Transverse colon (tissue), 4 donors: ENCODE measurements at regions not wholly inside any gene's neighbourhood (a gene's known extent, or its start where the extent isn't known, plus 50 kb on each side); places are given as distances from the start of the nearest gene placed in this dataset.

ENCODE experiments used
- DNase-seq: peaks from one replicate; pipeline ENCODE4 v3.0.0-alpha.2; 2019
- H3K27ac ChIP-seq, 4 donors: fragments of 200-600 bp; sonication (generic); 2 replicates each; pipeline ENCODE4 v1.5.1; 2016 to 2018; ENCODE audit warnings: inconsistent platforms in 4 of 4
- H3K27me3 ChIP-seq: fragments of 200-600 bp; sonication (generic); 2 replicates; pipeline ENCODE4 v1.5.1; 2017; ENCODE audit warnings: inconsistent platforms
- H3K36me3 ChIP-seq, 4 donors: fragments of 200-600 bp; sonication (generic); 2 replicates each; pipeline ENCODE4 v1.5.1; 2017 to 2019; ENCODE audit warnings: inconsistent platforms in 4 of 4
- H3K4me1 ChIP-seq, 4 donors: fragments of 200-600 bp; sonication (generic); 2 replicates each; pipeline ENCODE4 v1.5.1; 2017 to 2020; ENCODE audit warnings: inconsistent platforms in 4 of 4
- H3K4me3 ChIP-seq, 4 donors: fragments of 200-600 bp; sonication (generic); 1 replicate in 1 of 4; 2 replicates in 3 of 4; pipeline versions ENCODE4 v1.5.1 to v1.6.1; 2017 to 2019; ENCODE audit warnings: inconsistent platforms in 4 of 4
- H3K9me3 ChIP-seq, 2 donors: fragments of 200-600 bp; sonication (generic); 2 replicates each; pipeline ENCODE4 v1.5.1; 2017 to 2019; ENCODE audit warnings: inconsistent platforms in 2 of 2
- CTCF ChIP-seq, 5 experiments: fragments of 200-600 bp in 3 of 5; fragments of 450-650 bp in 2 of 5; sonication (generic) in 3 of 5; IDR thresholded peaks; 1 replicate in 2 of 5; 2 replicates in 3 of 5; pipeline ENCODE4 v1.5.1; 2016 to 2017; ENCODE audit warnings: antibody characterized with exemption in 5 of 5, inconsistent platforms in 3 of 5, mild to moderate bottlenecking in 2 of 5, moderate library complexity in 1 of 5
- EP300 ChIP-seq: sonication (generic); formaldehyde crosslinking; IDR thresholded peaks from one replicate; pipeline ENCODE4 v1.6.1; 2017; ENCODE audit warnings: antibody characterized with exemption, low read depth
- POLR2A ChIP-seq: fragments of 450-650 bp; IDR thresholded peaks from one replicate; pipeline ENCODE4 v1.6.1; 2016; ENCODE audit warnings: antibody characterized with exemption, mild to moderate bottlenecking, moderate library complexity
- POLR2AphosphoS5 ChIP-seq, 3 donors: sonication (generic); formaldehyde crosslinking; IDR thresholded peaks; one replicate each; pipeline ENCODE4 v1.6.1; 2016; ENCODE audit warnings: antibody characterized with exemption in 3 of 3
- WGBS, 2 donors: methylation state at CpG; one replicate each; pipeline ENCODE4 v1.1.5; 2018; ENCODE audit warnings: low coverage in 1 of 2; 5-methylcytosine and 5-hydroxymethylcytosine counted together
- in situ Hi-C, 4 donors: fragments of 200-750 bp; cut with MboI; loops; one replicate each; pipeline versions ENCODE4 v1.15.0 to v1.15.1; 2017; ENCODE audit warnings: low sequenced_read_pairs in 3 of 4, low pct_ligation_motif_present in 1 of 4, low pct_unique_long_range_greater_than_20kb in 1 of 4
- intact Hi-C: fragments of 100-400 bp; cut with DNase I; formaldehyde crosslinking; loops from one replicate; pipeline ENCODE4 v1.15.1; 2023; ENCODE audit warnings: low total_unique reads

DNA sequence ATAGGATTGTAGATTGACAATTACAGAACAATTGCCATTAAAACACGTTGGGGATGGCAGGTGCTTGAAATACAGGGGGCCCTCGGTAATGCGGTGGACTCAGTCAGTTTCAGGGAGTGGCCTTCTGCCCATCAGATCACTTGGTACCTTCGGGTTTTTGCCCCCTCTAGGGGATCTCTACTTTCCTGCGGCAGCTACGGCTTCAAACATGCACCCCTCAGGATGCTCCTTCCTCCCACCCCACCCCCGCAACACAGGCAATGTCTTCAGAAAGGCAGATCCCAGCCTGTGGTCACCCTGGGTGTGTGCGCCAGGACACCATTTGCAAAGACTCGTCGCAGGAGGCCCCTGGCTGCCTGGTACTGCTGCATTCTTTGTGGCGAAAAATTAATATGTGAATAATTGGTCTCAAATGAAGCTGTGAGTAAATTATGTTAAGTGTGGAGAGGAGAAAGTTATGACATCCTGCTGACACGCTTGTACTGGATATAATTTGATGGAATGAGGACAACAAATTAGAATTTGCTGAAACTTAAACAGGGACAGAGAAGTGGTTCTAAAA, 431.0 kb upstream of the MKI67 start:
- intact Hi-C loops (no loop called here), in situ Hi-C loops (no loop called here)
- H3K27me3 ChIP-seq = no peaks in the 10 kb centered on the region
- TF ChIP-seq CTCF (IDR thresholded peaks at IDR 0.05) = no peak
- DNase-seq = no peak
- 79 to 89% methylated on average over 2 to 12 of the region's 12 CpGs for WGBS, 2 donors
- H3K4me1 ChIP-seq = peaks cover 0 to 4% (median 0%) of the 10 kb centered on the region in 4 donors
- H3K4me3 ChIP-seq = no peak overlapping the region
- no peaks in the 10 kb centered on the region for H3K36me3 ChIP-seq
- no peaks in the 10 kb centered on the region for H3K9me3 ChIP-seq
- H3K27ac ChIP-seq = no peak overlapping the region

DNA sequence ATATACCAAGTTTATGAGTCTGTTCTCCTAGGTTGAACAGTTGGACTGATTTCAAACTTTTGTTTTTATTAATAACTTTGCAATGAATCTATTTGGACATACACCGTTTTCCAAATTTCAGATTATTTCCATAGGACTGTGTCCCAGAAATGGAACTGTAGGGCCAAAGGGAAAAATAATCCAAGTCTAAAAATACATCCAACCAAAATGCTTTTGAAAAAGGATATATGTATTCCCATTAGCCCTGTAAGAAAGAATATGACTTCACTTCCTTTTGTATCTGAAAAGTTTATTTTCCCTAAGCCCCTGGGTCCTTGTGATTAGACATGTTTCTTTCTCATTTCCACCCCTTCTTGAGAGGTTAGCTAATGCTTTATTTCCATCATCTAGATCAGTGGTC, 434.2 kb upstream of the MKI67 start:
- intact Hi-C loops (no loop called here), in situ Hi-C loops (no loop called here)
- no peak for TF ChIP-seq POLR2AphosphoS5 (IDR thresholded peaks at IDR 0.05)
- no peaks in the 10 kb centered on the region for H3K27me3 ChIP-seq
- H3K27ac ChIP-seq = no peak overlapping the region
- no peaks in the 10 kb centered on the region for H3K36me3 ChIP-seq
- H3K4me1 ChIP-seq = no peaks in the 10 kb centered on the region
- no peak overlapping the region for H3K4me3 ChIP-seq
- DNase-seq = no peak
- no peaks in the 10 kb centered on the region for H3K9me3 ChIP-seq
- WGBS, 2 donors = 53 to 68% methylated on average over 1 of the region's 1 CpG

- DNase-seq = no peak
These were observed 434.8 kb upstream of the MKI67 start for GRCh38 chr10:128560993-128561392.

DNA sequence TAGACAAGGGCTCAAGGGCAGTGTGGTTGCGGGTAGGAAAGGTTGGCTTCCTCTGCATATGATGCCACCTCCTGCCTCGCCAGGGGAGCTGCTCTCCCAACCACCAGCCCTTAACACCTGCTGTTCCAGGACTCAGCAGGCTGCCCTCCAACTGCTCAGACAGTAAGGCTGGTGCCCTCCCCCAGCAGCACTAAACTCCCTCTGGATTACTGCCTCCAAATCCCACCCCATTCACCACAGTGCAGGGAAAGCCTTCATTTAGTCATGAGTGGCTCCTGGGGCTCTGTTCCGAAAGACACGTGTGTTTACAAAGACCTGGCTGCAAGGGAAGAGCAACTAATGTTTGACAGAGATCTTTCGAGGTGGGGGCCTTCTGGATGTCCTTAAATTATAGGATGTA, 437.2 kb upstream of the MKI67 start:
- 78% methylated on average over 5 of the region's 5 CpGs; no CpG with 5 or more reads in 1 of the 2 donors for WGBS, 2 donors
- in situ Hi-C loops = no loop called here

More at GRCh38 chr10:128560993-128561392, 434.8 kb upstream of the MKI67 start:
- intact Hi-C loops (no loop called here), in situ Hi-C loops (no loop called here)
- H3K4me3 ChIP-seq = no peak overlapping the region
- no peaks in the 10 kb centered on the region for H3K36me3 ChIP-seq
- TF ChIP-seq POLR2A (no peak), POLR2AphosphoS5 (IDR thresholded peaks at IDR 0.05) (no peak), CTCF (IDR thresholded peaks at IDR 0.05) (no peak), EP300 (no peak)
- H3K27me3 ChIP-seq = no peaks in the 10 kb centered on the region
- no peaks in the 10 kb centered on the region for H3K9me3 ChIP-seq
- no peaks in the 10 kb centered on the region for H3K4me1 ChIP-seq
- WGBS, 2 donors = 86% methylated on average over 3 of the region's 3 CpGs; no CpG with 5 or more reads in 1 of the 2 donors
- H3K27ac ChIP-seq = no peak overlapping the region

More for the DNA sequence above, 437.2 kb upstream of the MKI67 start:
- no peaks in the 10 kb centered on the region for H3K9me3 ChIP-seq
- H3K27me3 ChIP-seq = no peaks in the 10 kb centered on the region
- no peaks in the 10 kb centered on the region for H3K4me1 ChIP-seq
- no peak overlapping the region for H3K4me3 ChIP-seq
- TF ChIP-seq POLR2A (no peak), POLR2AphosphoS5 (IDR thresholded peaks at IDR 0.05) (no peak), CTCF (IDR thresholded peaks at IDR 0.05) (no peak), EP300 (no peak)
- no peaks in the 10 kb centered on the region for H3K36me3 ChIP-seq
- no peak overlapping the region for H3K27ac ChIP-seq
- intact Hi-C loops = no loop called here
- DNase-seq = no peak
